T-helper 1 cell treated with Interleukin-12 subunit alpha and Interleukin-12 subunit beta and Interleukin-4 antibody, amounts not matched to agents 30 μg/mL and 1 μg/mL, for 36 hours (primary cell): ENCODE measurements at regions not wholly inside any gene's neighbourhood (a gene's known extent, or its start where the extent isn't known, plus 50 kb on each side); places are given as distances from the start of the nearest gene placed in this dataset.

Experiments
- H3K27ac Mint-ChIP-seq: one replicate; pipeline ENCODE4 v1.8.0; 2021; ENCODE audit warnings: mild to moderate bottlenecking, mixed read lengths
- H3K27me3 Mint-ChIP-seq: one replicate; pipeline ENCODE4 v1.8.0; 2021; ENCODE audit warnings: low read depth, mixed read lengths
- H3K36me3 Mint-ChIP-seq: one replicate; pipeline ENCODE4 v1.8.0; 2021; ENCODE audit warnings: low read depth, mixed read lengths
- H3K4me1 Mint-ChIP-seq: one replicate; pipeline ENCODE4 v1.8.0; 2021; ENCODE audit warnings: low read depth, mixed read lengths
- H3K4me3 Mint-ChIP-seq: one replicate; pipeline ENCODE4 v1.8.0; 2021; ENCODE audit warnings: mild to moderate bottlenecking, moderate library complexity, mixed read lengths
- H3K9me3 Mint-ChIP-seq: one replicate; pipeline ENCODE4 v1.8.0; 2021; ENCODE audit warnings: mixed read lengths

- Mint-ChIP-seq H3K27me3 (no peaks in the 10 kb centered on the region), H3K4me3 (no peak overlapping the region), H3K27ac (no peak overlapping the region), H3K9me3 (peaks cover 21% of the 10 kb centered on the region), H3K4me1 (no peaks in the 10 kb centered on the region), H3K36me3 (no peaks in the 10 kb centered on the region)
Measured at GRCh38 chr1:238018214-238018613, 127.5 kb upstream of the ZP4 start.

GRCh38 chr1:238006779-238007178, 116.1 kb upstream of the ZP4 start:
- H3K36me3 Mint-ChIP-seq, result no peaks in the 10 kb centered on the region
- H3K4me3 Mint-ChIP-seq, result no peak overlapping the region
- no peaks in the 10 kb centered on the region for H3K27me3 Mint-ChIP-seq
- no peaks in the 10 kb centered on the region for H3K4me1 Mint-ChIP-seq
- peaks cover 3% of the 10 kb centered on the region for H3K9me3 Mint-ChIP-seq
- no peak overlapping the region for H3K27ac Mint-ChIP-seq

GRCh38 chr1:238005116-238005515, 114.4 kb upstream of the ZP4 start:
- H3K27ac Mint-ChIP-seq, result no peak overlapping the region
- no peaks in the 10 kb centered on the region for H3K36me3 Mint-ChIP-seq
- no peaks in the 10 kb centered on the region for H3K27me3 Mint-ChIP-seq
- H3K9me3 Mint-ChIP-seq, result peaks cover 3% of the 10 kb centered on the region
- H3K4me1 Mint-ChIP-seq, result no peaks in the 10 kb centered on the region
- no peak overlapping the region for H3K4me3 Mint-ChIP-seq

- Mint-ChIP-seq H3K27me3 (no peaks in the 10 kb centered on the region), H3K9me3 (peaks cover 3% of the 10 kb centered on the region), H3K4me3 (no peak overlapping the region), H3K36me3 (no peaks in the 10 kb centered on the region), H3K4me1 (no peaks in the 10 kb centered on the region), H3K27ac (no peak overlapping the region)
Measured at GRCh38 chr1:238001818-238002217, 111.1 kb upstream of the ZP4 start.

- no peak overlapping the region for H3K27ac Mint-ChIP-seq
- H3K27me3 Mint-ChIP-seq, result no peaks in the 10 kb centered on the region
- no peak overlapping the region for H3K4me3 Mint-ChIP-seq
- no peaks in the 10 kb centered on the region for H3K36me3 Mint-ChIP-seq
- no peaks in the 10 kb centered on the region for H3K4me1 Mint-ChIP-seq
- H3K9me3 Mint-ChIP-seq, result peaks cover 3% of the 10 kb centered on the region
Measured at GRCh38 chr1:237999426-238000052, 108.8 kb upstream of the ZP4 start.

- Mint-ChIP-seq H3K36me3 (no peaks in the 10 kb centered on the region), H3K27me3 (no peaks in the 10 kb centered on the region), H3K4me3 (no peak overlapping the region), H3K27ac (no peak overlapping the region), H3K9me3 (peaks cover under 1% of the 10 kb centered on the region), H3K4me1 (no peaks in the 10 kb centered on the region)
Measured at GRCh38 chr1:237998581-237998980, 107.9 kb upstream of the ZP4 start.

GRCh38 chr1:237983496-237983895, 92.8 kb upstream of the ZP4 start:
- Mint-ChIP-seq H3K4me3 (no peak overlapping the region), H3K4me1 (no peaks in the 10 kb centered on the region), H3K27me3 (no peaks in the 10 kb centered on the region), H3K27ac (no peak overlapping the region), H3K36me3 (no peaks in the 10 kb centered on the region), H3K9me3 (no peaks in the 10 kb centered on the region)

- Mint-ChIP-seq H3K4me3 (no peak overlapping the region), H3K36me3 (no peaks in the 10 kb centered on the region), H3K9me3 (no peaks in the 10 kb centered on the region), H3K27me3 (no peaks in the 10 kb centered on the region), H3K27ac (no peak overlapping the region), H3K4me1 (no peaks in the 10 kb centered on the region)
Measured at GRCh38 chr1:237981223-237981622, 90.5 kb upstream of the ZP4 start.

- Mint-ChIP-seq H3K27me3 (no peaks in the 10 kb centered on the region), H3K27ac (no peak overlapping the region), H3K4me3 (no peak overlapping the region), H3K4me1 (no peaks in the 10 kb centered on the region), H3K9me3 (no peaks in the 10 kb centered on the region), H3K36me3 (no peaks in the 10 kb centered on the region)
Measured at GRCh38 chr1:237976331-237976730, 85.6 kb upstream of the ZP4 start.

- no peaks in the 10 kb centered on the region for H3K36me3 Mint-ChIP-seq
Measured at GRCh38 chr1:237975903-237976302, 85.2 kb upstream of the ZP4 start.

GRCh38 chr1:237975376-237975775, 84.7 kb upstream of the ZP4 start:
- Mint-ChIP-seq H3K9me3 (no peaks in the 10 kb centered on the region), H3K36me3 (no peaks in the 10 kb centered on the region), H3K27ac (no peak overlapping the region), H3K4me1 (no peaks in the 10 kb centered on the region), H3K4me3 (no peak overlapping the region), H3K27me3 (no peaks in the 10 kb centered on the region)

More at GRCh38 chr1:237975903-237976302, 85.2 kb upstream of the ZP4 start:
- H3K4me1 Mint-ChIP-seq, result no peaks in the 10 kb centered on the region
- no peaks in the 10 kb centered on the region for H3K9me3 Mint-ChIP-seq
- H3K27me3 Mint-ChIP-seq, result no peaks in the 10 kb centered on the region
- H3K27ac Mint-ChIP-seq, result no peak overlapping the region
- H3K4me3 Mint-ChIP-seq, result no peak overlapping the region

- H3K36me3 Mint-ChIP-seq, result no peaks in the 10 kb centered on the region
- H3K4me1 Mint-ChIP-seq, result no peaks in the 10 kb centered on the region
- H3K27me3 Mint-ChIP-seq, result no peaks in the 10 kb centered on the region
- no peak overlapping the region for H3K27ac Mint-ChIP-seq
- H3K9me3 Mint-ChIP-seq, result no peaks in the 10 kb centered on the region
- H3K4me3 Mint-ChIP-seq, result no peak overlapping the region
Measured at GRCh38 chr1:237972186-237972585, 81.5 kb upstream of the ZP4 start.

- Mint-ChIP-seq H3K9me3 (no peaks in the 10 kb centered on the region), H3K36me3 (no peaks in the 10 kb centered on the region), H3K27me3 (no peaks in the 10 kb centered on the region), H3K4me3 (no peak overlapping the region), H3K27ac (no peak overlapping the region), H3K4me1 (no peaks in the 10 kb centered on the region)
Measured at GRCh38 chr1:237962985-237963384, 72.3 kb upstream of the ZP4 start.

GRCh38 chr1:237961754-237962153, 71.0 kb upstream of the ZP4 start:
- Mint-ChIP-seq H3K4me3 (no peak overlapping the region), H3K9me3 (peaks cover under 1% of the 10 kb centered on the region), H3K27me3 (no peaks in the 10 kb centered on the region), H3K4me1 (no peaks in the 10 kb centered on the region), H3K27ac (no peak overlapping the region), H3K36me3 (no peaks in the 10 kb centered on the region)

- no peak overlapping the region for H3K27ac Mint-ChIP-seq
- H3K4me1 Mint-ChIP-seq, result no peaks in the 10 kb centered on the region
- no peak overlapping the region for H3K4me3 Mint-ChIP-seq
- H3K36me3 Mint-ChIP-seq, result no peaks in the 10 kb centered on the region
- peaks cover 3% of the 10 kb centered on the region for H3K9me3 Mint-ChIP-seq
- H3K27me3 Mint-ChIP-seq, result no peaks in the 10 kb centered on the region
Measured at GRCh38 chr1:237959838-237960237, 69.1 kb upstream of the ZP4 start.

GRCh38 chr1:237953238-237953637, 62.5 kb upstream of the ZP4 start:
- Mint-ChIP-seq H3K9me3 (peaks cover 7% of the 10 kb centered on the region), H3K27me3 (no peaks in the 10 kb centered on the region), H3K4me1 (no peaks in the 10 kb centered on the region), H3K36me3 (no peaks in the 10 kb centered on the region), H3K4me3 (no peak overlapping the region), H3K27ac (no peak overlapping the region)
